Natural killer cell (primary cell): ENCODE measurements at regions not wholly inside any gene's neighbourhood (a gene's known extent, or its start where the extent isn't known, plus 50 kb on each side); places are given as distances from the start of the nearest gene placed in this dataset.

Source experiments
- ATAC-seq, 3 donors: fragments of 150-1000 bp in 2 of 3; fragments of 200-7000 bp in 1 of 3; cut with Tn5 transposase; 1 replicate in 1 of 3; 2 replicates in 2 of 3; pipeline ENCODE4 v1.10.0; 2021; ENCODE audit warnings: mild to moderate bottlenecking in 2 of 3, moderate library complexity in 2 of 3
- DNase-seq, 2 donors: peaks; one replicate each; pipeline versions ENCODE4 v3.0.0 to v3.0.0-alpha.2; 2013 to 2021; ENCODE audit warnings: mixed read lengths in 1 of 2
- H3K27ac ChIP-seq: one replicate; pipeline ENCODE4 v1.5.1; 2013; ENCODE audit warnings: mild to moderate bottlenecking, low read length
- H3K27me3 ChIP-seq: one replicate; pipeline ENCODE4 v1.6.1; 2013; ENCODE audit warnings: low read length; ENCODE audit not compliant: control insufficient read depth, insufficient read depth
- H3K36me3 ChIP-seq: one replicate; pipeline ENCODE4 v1.6.1; 2013; ENCODE audit warnings: low read length; ENCODE audit not compliant: control insufficient read depth, insufficient read depth
- H3K4me1 ChIP-seq: one replicate; pipeline ENCODE4 v1.6.1; 2013; ENCODE audit warnings: low read length; ENCODE audit not compliant: control insufficient read depth, insufficient read depth
- H3K4me3 ChIP-seq: one replicate; pipeline ENCODE4 v1.5.1; 2013; ENCODE audit warnings: low read length
- H3K9me3 ChIP-seq: one replicate; pipeline ENCODE4 v1.6.1; 2013; ENCODE audit warnings: low read length; ENCODE audit not compliant: control insufficient read depth, insufficient read depth
- H3K27ac Mint-ChIP-seq, 2 donors: one replicate each; pipeline ENCODE4 v1.8.0; 2022; ENCODE audit warnings: mild to moderate bottlenecking in 2 of 2, mixed read lengths in 2 of 2, moderate library complexity in 1 of 2
- H3K27me3 Mint-ChIP-seq, 2 donors: one replicate each; pipeline ENCODE4 v1.8.0; 2022; ENCODE audit warnings: low read depth in 2 of 2, mixed read lengths in 2 of 2
- H3K36me3 Mint-ChIP-seq: one replicate; pipeline ENCODE4 v1.8.0; 2022; ENCODE audit warnings: mixed read lengths
- H3K4me1 Mint-ChIP-seq, 2 donors: one replicate each; pipeline ENCODE4 v1.8.0; 2022; ENCODE audit warnings: mixed read lengths in 2 of 2
- H3K4me3 Mint-ChIP-seq: one replicate; pipeline ENCODE4 v1.8.0; 2022; ENCODE audit warnings: mild to moderate bottlenecking, moderate library complexity, mixed read lengths
- H3K9me3 Mint-ChIP-seq, 2 donors: one replicate each; pipeline ENCODE4 v1.8.0; 2022; ENCODE audit warnings: mixed read lengths in 2 of 2
- CTCF ChIP-seq: fragments of 200-600 bp; IDR thresholded peaks from one replicate; pipeline ENCODE4 v1.8.0; 2022; ENCODE audit warnings: antibody characterized with exemption
- WGBS: methylation state at CpG from one replicate; pipeline ENCODE4 v1.1.7; 2013; ENCODE audit warnings: missing lambda C conversion rate; ENCODE audit not compliant: insufficient coverage; 5-methylcytosine and 5-hydroxymethylcytosine counted together
- intact Hi-C: fragments of 100-400 bp; cut with micrococcal nuclease; formaldehyde crosslinking; loops from one replicate; pipeline ENCODE4 v1.14.2; 2022

DNA sequence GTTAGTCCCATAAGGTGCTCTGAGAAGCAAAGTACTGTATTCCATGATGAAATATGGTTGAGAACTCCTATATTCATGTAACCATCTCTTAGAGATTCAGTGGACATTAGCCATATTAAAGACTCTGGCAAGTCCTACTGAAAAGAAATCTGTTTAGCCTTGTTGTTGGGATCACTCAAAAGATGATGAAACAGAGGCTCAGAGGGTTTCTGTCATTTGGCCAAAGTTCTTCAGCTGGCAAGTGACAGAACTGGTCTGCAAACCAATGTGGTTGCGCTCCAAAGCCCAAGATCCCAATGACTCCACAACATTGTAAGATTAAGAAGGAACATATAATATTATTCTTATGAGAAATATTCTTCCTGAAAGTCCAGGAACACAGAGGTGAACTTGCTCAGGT lies 462.9 kb downstream of the ACTL7B start:
- ATAC-seq (no peak), DNase-seq (no peak)
- no peaks in the 10 kb centered on the region for H3K4me1 Mint-ChIP-seq
- H3K4me3 Mint-ChIP-seq: no peak overlapping the region
- 100% methylated on average over 1 of the region's 1 CpG for WGBS
- H3K27ac Mint-ChIP-seq: no peak overlapping the region
- no peaks in the 10 kb centered on the region for H3K27me3 Mint-ChIP-seq
- Histone ChIP-seq H3K27me3 (no peaks in the 10 kb centered on the region), H3K4me3 (no peak overlapping the region), H3K9me3 (no peaks in the 10 kb centered on the region), H3K27ac (no peak overlapping the region), H3K36me3 (no peaks in the 10 kb centered on the region), H3K4me1 (no peaks in the 10 kb centered on the region)
- peaks cover 3 to 6% of the 10 kb centered on the region in 2 donors for H3K9me3 Mint-ChIP-seq
- H3K36me3 Mint-ChIP-seq: no peaks in the 10 kb centered on the region
- no peak for TF ChIP-seq CTCF
- intact Hi-C loops: no loop called here

DNA sequence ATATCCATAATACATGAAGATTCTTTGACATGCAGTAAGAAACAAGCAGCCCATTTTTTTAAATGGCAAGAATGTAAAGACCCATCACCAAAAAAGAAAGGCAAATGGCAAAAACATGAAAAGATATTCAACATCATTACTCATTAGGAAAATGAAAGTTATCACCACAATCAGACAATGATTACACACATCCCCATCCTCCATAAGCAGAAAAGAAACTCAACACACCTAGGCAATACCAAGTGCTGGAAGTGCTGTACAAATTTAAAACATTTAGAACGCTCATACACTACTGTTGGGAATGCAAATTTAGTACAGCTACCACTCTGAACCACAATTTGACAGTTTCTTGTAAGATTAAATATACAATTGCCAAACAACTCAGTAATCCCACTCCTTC lies 466.7 kb downstream of the ACTL7B start:
- DNase-seq: no peak
- no peaks in the 10 kb centered on the region for H3K36me3 Mint-ChIP-seq
- H3K27ac Mint-ChIP-seq: no peak overlapping the region
- Histone ChIP-seq H3K27me3 (no peaks in the 10 kb centered on the region), H3K27ac (no peak overlapping the region), H3K4me1 (no peaks in the 10 kb centered on the region), H3K36me3 (no peaks in the 10 kb centered on the region), H3K9me3 (no peaks in the 10 kb centered on the region), H3K4me3 (no peak overlapping the region)
- peaks cover 6 to 7% of the 10 kb centered on the region in 2 donors for H3K9me3 Mint-ChIP-seq
- no peak overlapping the region for H3K4me3 Mint-ChIP-seq
- H3K27me3 Mint-ChIP-seq: no peaks in the 10 kb centered on the region
- H3K4me1 Mint-ChIP-seq: no peaks in the 10 kb centered on the region
- ATAC-seq: no peak
- no peak for TF ChIP-seq CTCF
- intact Hi-C loops: no loop called here
- 78% methylated on average over 1 of the region's 1 CpG for WGBS

DNA sequence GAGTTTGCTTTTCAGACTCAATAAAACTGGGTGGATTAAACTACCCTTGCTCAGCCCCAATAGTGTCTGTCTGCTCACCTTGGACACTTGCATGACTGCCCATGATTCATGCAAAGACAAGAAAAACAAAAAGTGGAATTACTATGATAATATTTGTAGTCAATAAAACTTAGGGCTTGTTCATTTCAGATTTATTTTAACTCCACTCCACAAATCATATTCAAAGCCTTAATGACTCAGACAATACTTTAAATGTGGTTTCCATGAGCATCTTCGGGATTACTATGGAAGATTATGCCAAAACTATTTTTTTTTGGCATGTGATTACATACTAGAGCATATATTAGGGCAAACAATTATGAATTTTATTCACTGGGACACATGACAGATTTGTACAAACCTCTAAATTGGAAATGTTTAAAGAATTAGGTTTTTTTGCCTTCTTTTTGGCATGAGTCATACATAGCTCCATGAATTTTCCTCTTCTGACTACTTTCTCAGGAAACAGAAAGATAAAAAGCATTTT lies 468.9 kb downstream of the ACTL7B start:
- peaks cover 6 to 8% of the 10 kb centered on the region in 2 donors for H3K9me3 Mint-ChIP-seq
- intact Hi-C loops: no loop called here
- no peak overlapping the region for H3K4me3 Mint-ChIP-seq
- no peaks in the 10 kb centered on the region for H3K4me1 Mint-ChIP-seq
- Histone ChIP-seq H3K27me3 (no peaks in the 10 kb centered on the region), H3K27ac (no peak overlapping the region), H3K4me1 (no peaks in the 10 kb centered on the region), H3K36me3 (no peaks in the 10 kb centered on the region), H3K4me3 (no peak overlapping the region), H3K9me3 (no peaks in the 10 kb centered on the region)
- DNase-seq (no peak), ATAC-seq (no peak)
- WGBS: no CpG with 5 or more reads among the region's 1 CpG
- TF ChIP-seq CTCF: no peak
- H3K27me3 Mint-ChIP-seq: no peaks in the 10 kb centered on the region
- H3K27ac Mint-ChIP-seq: no peak overlapping the region
- no peaks in the 10 kb centered on the region for H3K36me3 Mint-ChIP-seq

- 90% methylated on average over 2 of the region's 2 CpGs for WGBS
- no peak overlapping the region for H3K27ac Mint-ChIP-seq
- no peak overlapping the region for H3K4me3 Mint-ChIP-seq
- H3K27ac ChIP-seq: no peak overlapping the region
- no peaks in the 10 kb centered on the region for H3K36me3 Mint-ChIP-seq
- H3K36me3 ChIP-seq: no peaks in the 10 kb centered on the region
- no peak for ATAC-seq
- no peaks in the 10 kb centered on the region for H3K4me1 Mint-ChIP-seq
- intact Hi-C loops: no loop called here
- no peaks in the 10 kb centered on the region for H3K27me3 ChIP-seq
- DNase-seq: no peak
- H3K27me3 Mint-ChIP-seq: no peaks in the 10 kb centered on the region
- H3K9me3 ChIP-seq: no peaks in the 10 kb centered on the region
- H3K4me1 ChIP-seq: no peaks in the 10 kb centered on the region
- TF ChIP-seq CTCF: no peak
- H3K9me3 Mint-ChIP-seq: peaks cover 11 to 12% of the 10 kb centered on the region in 2 donors
- no peak overlapping the region for H3K4me3 ChIP-seq
Observed at GRCh38 chr9:108386032-108386431, 469.8 kb downstream of the ACTL7B start.
